Astrocyte of the cerebellum (primary cell): ENCODE measurements at regions not wholly inside any gene's neighbourhood (a gene's known extent, or its start where the extent isn't known, plus 50 kb on each side); places are given as distances from the start of the nearest gene placed in this dataset.

Experiments
- DNase-seq: peaks from one replicate; pipeline ENCODE4 v3.0.0-alpha.2; 2011; ENCODE audit warnings: low read depth
- H3K4me3 ChIP-seq: 2 replicates; pipeline ENCODE4 v1.5.1; 2011; ENCODE audit warnings: mild to moderate bottlenecking, low read depth, low read length, moderate library complexity
- CTCF ChIP-seq: IDR thresholded peaks from 2 replicates; pipeline ENCODE4 v1.5.1; 2012; ENCODE audit warnings: low read length, low read depth, moderate library complexity, mild to moderate bottlenecking; ENCODE audit errors: missing control alignments
- in situ Hi-C: cut with HindIII; loops from 2 replicates; pipeline ENCODE4 v1.10.0; 2017; ENCODE audit warnings: low sequenced_read_pairs

- in situ Hi-C loops: no loop called here
- TF ChIP-seq CTCF: no peak
- no peak for DNase-seq
These were observed 182.4 kb upstream of the ADCY2 start for GRCh38 chr5:7213525-7213924.

GRCh38 chr5:7214906-7215416, 181.0 kb upstream of the ADCY2 start:
- DNase-seq: no peak
- no peak overlapping the region for H3K4me3 ChIP-seq
- in situ Hi-C loops: no loop called here
- no peak for TF ChIP-seq CTCF

More at GRCh38 chr5:7213525-7213924, 182.4 kb upstream of the ADCY2 start:
- no peak overlapping the region for H3K4me3 ChIP-seq

- DNase-seq: no peak
- H3K4me3 ChIP-seq: no peak overlapping the region
- TF ChIP-seq CTCF: no peak
- in situ Hi-C loops: no loop called here
These were observed 177.8 kb upstream of the ADCY2 start for GRCh38 chr5:7218141-7218540.

GRCh38 chr5:7220156-7220555, 175.8 kb upstream of the ADCY2 start:
- no peak for DNase-seq
- TF ChIP-seq CTCF: no peak
- in situ Hi-C loops: no loop called here
- no peak overlapping the region for H3K4me3 ChIP-seq

GRCh38 chr5:7221041-7221440, 174.9 kb upstream of the ADCY2 start:
- in situ Hi-C loops: no loop called here
- no peak for TF ChIP-seq CTCF
- H3K4me3 ChIP-seq: no peak overlapping the region
- DNase-seq: no peak

GRCh38 chr5:7225826-7226225, 170.1 kb upstream of the ADCY2 start:
- no peak overlapping the region for H3K4me3 ChIP-seq
- no peak for DNase-seq
- in situ Hi-C loops: no loop called here
- no peak for TF ChIP-seq CTCF
